ENCODE measurements at regions not wholly inside any gene's neighbourhood (a gene's known extent, or its start where the extent isn't known, plus 50 kb on each side); places are given as distances from the start of the nearest gene placed in this dataset.

DNA sequence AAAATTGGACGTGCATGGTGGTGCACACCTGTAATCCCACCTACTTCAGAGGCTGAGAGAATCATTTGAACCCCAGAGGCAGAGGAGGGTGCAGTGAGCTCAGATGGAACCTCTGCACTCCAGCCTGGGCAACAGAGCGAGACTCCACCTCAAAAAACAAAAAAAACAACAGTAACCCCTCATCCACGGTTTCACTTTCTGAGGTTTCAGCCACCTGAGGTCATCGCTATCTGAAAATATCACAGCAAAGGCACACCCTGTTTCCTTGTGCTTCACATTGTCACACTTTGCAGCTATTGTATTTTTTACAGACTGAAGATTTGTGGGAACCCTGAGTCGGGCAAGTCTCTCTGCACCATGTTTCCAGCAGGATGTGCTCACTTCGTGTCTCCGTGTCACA, 54.1 kb upstream of the FOXQ1 start:
- DNase-seq = no peak

DNA sequence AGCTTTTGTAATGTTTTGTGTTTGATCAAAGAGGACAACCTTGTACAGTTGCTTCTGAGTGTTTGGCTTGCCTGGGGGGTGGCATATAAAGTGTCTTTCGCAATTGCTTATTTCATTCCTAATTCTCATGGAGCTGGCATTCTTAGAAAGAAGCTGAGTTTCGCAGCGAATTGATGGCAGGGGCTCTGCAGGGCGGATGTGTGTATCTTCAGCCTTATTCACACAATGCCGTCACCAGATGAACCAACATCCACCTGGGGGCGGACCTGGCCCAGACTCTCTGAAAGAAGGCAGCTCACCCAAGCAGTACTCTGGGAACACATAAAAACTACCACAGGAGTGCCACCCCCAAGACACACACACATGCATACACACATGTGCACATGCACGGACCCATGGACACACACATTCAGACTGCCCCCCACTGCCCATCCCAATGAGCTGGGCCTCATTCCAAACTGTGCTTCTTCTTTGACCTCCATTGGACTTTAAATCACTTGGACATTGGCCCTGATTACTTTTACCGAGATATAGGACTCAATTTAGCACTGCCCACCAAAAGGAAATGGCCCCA, 55.4 kb upstream of the FOXQ1 start:
- no peak for DNase-seq

DNA sequence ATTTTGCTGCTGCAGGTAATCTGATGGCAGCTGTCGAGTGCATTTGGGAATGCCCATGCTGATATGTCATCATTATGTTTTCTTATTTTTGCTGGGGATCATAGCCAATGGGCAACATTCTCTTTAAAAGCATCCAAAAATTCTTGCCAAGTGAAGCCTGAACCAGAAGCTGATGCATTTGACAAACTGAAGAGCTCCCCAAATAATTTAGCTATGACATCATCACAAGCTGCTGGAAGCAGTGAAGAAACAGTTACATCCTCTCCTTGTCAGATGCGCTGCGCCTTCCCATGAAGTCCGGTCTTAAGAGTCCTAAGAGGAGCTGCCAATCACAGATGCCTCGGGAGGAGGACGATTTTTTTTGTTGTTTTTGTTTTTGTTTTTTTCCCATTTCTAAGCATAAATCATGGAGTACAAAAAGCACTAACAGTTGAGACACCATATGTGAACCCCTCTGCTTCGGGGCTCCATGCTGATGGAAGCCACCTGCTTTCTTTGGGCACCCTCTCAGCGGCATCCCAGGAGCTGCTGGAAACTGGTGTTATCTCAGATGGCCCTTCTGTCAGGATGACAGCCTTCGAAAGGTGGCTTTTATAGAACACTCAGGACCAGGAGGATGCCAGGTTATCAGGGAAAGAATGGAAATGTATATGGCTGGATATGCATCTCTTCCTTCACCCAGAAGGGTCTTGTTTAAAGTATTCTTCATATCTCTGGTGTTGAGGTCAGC, 56.1 kb upstream of the FOXQ1 start:
- DNase-seq = no peak

DNA sequence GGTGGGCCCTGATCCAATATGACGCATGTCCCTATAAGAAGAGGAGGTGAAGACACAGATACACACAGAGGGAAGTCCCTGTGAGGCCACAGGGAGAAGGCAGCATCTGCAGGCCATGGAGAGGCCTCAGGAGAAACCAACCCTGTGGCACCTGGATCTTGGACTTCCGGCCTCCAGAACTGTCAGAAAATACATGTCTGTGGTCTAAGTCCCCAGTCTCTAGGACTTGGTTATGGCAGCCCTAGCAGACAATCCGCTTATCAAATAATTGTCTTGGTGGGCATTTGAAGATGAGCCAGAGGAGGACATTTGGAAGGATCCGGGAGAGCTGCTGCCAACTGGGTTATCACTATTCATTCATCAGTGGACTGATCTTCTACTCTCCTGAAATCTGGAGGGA, 57.6 kb upstream of the FOXQ1 start:
- DNase-seq = no peak

DNA sequence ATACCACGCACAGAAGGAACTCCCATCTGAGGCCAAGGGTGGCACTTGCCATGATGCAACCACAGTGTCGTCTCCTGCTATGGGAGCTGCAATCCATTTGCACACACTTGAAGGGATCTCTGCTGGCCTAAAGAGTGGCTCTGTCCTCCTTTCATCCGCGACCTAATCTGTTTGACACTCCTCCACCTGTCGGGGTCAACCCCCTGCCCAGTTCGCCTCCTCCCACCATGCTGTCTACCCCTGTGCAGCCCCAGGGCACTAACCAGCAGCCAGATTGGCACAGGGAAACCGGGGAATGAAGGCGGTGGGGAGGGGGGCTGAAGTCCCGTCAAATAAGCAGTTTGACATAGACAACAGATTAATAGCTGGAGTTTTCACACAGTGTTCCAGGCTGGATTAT, 58.1 kb upstream of the FOXQ1 start:
- no peak for DNase-seq

DNA sequence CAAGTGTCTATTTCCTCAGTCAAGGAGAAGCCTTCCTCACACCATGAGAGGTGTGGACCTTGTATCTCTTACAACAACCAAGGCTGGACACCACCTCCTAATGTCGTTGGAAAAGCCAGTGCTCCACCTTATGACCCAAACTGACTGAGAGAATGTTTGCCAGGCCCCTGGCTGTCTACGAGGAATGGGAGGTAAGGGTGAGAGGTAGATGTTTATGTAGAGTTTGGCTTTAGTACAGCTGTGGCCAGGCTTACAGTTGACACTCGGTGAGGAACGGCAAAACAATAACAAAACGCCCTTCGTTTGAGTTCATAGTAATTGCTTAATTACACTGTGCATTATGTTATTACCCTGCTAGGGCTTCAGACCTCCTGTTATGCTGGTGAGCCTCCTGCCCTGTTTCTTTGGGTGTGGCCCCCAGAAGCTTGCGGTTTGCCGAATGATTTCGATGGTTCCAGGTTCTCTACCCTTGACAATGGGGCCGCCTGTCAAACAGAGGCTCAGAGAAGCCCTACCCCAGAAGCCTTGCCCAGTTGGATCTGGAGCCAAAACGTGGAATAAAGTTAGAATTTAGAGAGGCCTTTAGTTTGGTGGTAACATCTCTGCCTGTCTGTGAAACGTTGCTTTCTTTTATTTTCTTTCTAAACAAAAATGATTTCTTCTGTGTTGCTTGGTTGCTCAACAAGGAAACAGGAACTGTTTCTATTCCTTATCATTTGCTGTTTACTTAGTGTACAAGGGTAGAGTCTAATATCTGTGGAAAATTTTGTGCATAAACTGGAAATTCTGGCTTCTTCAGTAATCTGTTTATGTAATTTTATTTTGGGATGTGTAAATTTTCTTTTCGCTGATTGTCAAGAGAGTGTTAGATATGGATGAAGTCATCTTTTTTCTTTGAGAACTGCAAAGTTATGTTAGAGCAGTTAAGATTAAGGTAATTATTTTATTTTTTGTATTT, 60.4 kb upstream of the FOXQ1 start:
- DNase-seq = no peak

DNA sequence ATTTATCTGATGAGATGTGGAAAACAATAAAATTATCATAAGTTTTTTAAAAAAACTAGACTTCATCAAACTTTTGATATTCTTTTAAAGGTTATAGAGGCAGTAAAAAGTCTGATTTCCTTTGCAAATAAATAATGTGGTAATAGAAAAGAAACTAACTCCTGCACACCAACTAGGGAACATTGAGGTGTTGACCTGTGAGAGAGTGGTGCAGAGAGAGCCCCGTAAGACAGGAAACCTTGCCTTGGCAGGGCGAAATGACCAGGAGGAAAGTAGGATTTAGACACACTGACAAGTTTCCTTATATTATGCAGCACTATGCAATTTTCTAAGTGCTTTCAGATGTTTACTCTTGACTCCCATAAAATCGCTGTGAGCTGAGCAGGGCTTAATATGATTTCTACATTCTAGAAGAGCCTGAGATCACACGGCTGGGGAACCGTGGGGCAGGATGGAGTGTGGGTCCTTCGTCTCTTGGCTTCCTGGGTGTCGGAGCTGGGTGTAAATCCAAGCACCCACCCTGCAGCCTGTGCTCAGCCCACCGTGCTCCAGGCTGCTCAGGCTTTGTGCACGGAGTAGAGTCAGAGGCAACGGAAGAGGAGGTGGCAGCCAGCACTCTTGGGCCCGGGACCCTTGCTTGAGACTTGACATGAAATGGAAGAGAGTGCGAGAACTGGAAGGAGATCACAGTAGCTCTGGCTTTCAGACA, 61.3 kb upstream of the FOXQ1 start:
- DNase-seq = no peak

DNA sequence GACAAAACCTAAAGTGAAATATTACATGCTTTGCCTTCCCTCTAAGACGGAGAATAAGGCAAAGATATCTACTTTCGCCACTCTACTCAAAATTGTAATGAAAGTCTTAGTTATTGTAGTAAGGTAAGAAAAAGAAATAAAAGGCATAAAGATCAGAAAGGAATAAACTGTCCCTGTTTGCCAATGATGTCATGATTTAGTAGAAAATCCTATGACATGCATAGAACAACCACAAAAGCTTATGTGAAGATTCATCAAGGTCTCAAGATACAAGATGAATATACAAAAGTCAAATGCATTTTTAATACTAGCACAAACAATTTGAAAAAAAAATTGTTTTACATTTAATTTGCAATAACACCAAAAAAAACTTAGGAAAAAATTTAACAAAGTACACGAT, 64.0 kb upstream of the FOXQ1 start:
- DNase-seq = no peak

DNA sequence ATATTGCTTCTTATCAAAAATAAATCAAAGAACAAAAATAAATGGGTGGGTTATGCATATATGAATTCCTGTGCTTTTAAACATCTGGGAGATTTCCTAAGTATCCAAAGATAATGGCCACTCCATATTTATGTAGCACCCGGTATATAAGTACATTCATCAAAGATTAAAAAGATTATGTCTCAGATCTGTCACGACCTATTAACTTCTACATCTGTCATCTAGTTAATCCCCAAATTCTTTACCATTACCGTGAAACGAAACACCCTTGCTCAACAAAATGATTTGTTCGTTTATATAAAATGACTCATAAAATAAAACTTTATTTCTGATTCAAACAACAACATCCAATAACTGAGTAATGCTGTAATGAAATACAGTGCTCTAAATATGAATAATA, 64.8 kb upstream of the FOXQ1 start:
- no peak for DNase-seq

DNA sequence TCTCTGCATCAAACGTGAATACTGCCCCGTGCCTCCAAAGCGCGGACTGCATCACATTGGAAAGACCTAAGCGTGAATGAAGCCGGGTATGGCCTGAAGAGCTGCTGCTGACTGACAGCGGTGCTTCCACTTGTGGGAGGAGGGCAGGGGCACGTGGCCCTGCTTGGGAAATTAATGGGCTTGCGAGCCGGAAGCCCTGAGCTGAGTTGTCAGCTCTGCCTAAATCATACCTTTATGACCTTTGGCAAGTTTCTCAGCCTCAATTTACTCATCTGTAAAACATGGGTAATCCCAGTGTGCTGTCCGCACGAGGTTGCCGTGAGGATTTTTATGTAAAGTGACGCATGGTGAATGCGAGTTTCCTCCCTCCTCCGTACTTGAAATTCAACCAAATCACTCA, 67.0 kb upstream of the FOXQ1 start:
- no peak for DNase-seq

DNA sequence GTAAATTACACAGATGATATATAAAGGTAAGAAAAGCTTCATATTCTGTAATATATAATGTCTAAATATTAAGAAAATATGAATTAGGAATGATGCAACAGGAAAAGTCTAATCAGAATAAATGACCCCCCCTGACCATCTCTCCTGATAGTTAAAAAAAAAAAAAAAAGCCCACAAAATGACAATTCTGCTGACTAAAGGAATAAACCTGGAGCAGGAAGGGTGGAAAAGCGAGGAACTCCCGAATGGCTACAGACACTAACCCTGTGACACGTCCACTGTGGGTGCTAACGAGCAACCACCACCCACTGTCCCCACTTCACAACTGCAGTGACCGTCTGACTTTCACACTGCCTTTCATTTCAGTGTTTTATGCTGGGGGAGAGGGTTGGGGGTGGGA, 67.6 kb upstream of the FOXQ1 start:
- DNase-seq = no peak

DNA sequence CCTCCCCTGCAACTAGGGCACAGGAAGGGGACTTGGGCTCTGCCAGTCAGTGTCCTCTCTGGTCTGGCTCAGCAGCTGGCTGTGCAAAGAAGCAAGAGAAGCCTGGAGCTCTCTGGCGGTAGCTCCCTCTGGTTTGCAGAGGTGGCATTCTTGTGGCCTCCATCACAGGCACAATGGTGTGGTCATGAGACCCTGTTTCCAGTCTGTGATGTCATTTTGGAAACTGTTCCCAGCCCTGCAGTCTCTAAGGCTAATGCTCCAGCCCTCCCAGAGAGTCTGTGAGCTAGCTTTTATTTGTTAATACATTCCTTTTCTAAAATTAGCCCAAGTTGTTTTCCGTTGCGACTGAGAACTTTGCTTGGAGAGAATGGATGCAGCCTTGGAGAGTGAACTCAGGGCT, 69.5 kb upstream of the FOXQ1 start:
- no peak for DNase-seq

DNA sequence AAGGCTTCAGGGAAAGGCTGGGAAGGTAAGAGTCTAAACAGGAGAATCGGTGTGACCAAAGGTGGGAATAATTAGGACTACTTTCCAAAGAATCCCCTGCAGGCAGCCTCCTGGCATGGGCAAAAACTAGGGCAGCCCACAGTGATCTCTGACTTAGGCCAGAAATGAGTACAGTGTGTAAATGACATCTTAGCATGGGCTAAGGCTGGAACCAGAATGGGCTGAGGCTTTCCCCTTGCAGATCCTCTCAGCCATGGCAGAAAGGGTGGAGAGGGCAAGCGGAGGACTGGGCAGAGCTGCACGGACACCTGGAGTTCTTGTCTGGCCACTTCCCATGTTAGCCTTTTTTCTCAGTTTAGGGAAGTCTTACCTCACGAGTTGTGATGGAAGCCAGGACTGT, 69.9 kb upstream of the FOXQ1 start:
- no peak for DNase-seq

DNA sequence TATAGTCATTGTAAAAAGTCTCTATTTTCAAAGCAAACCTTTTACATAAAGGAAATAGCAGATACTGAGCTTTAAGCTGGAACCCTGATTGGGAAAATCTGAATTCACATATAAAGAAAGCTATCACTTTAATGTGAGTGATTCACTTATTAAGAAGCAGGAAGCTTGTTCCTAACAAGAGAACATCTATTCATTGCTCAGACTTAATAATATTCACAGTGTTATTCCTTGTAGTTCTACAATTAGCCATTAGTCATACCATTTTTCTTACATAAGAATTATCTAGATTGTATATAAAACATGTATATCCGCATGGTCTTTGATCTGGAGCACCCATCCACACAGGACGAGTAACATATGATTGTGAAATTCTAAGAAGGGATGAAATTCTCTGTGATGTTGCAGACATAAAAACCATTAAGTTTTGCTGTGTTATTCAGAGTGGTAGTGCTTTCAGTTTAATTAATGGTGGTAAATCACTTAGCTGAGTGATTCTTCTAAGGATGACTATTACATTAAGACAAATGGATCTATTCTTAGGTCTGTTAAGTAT, 71.1 kb upstream of the FOXQ1 start:
- no peak for DNase-seq

DNA sequence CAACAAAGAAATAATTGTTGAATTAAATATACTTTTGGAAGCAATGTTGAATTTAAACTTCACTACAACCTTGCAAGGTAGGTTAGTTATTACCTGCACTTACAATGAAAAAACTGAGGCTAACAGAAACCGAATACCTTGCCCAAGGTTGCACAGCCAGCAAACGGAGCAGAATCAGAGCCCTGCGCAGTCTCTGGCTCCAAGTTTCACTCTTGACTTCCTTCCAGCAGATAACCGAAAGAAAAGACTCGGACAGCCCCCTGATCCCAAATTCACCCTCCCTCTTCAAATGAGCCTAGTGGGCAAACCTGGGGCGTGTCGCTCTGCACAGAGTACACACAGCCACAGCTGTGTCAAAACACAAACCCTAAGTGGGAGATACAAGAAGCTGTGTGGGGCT, 72.1 kb upstream of the FOXQ1 start:
- no peak for DNase-seq

DNA sequence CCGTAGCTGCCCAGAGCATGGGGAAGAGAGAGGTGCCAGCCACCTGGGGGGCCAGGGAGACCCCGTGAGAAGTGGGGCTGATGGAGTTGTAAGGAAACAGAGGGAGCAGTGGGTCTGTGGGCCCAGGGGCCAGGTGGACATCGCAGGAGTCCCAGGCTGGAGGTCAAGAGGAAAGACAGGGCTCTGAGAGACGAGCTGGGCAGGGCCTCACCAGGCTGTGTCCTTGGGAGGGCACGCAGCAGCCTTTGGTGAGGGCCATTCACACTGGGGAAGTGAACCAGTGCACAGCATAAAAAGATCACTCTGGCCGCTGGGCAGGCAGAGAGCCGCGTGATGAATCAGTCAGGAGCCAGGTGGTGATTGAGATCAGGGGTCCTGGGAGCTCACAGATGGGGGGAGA, 73.9 kb upstream of the FOXQ1 start:
- no peak for DNase-seq

DNA sequence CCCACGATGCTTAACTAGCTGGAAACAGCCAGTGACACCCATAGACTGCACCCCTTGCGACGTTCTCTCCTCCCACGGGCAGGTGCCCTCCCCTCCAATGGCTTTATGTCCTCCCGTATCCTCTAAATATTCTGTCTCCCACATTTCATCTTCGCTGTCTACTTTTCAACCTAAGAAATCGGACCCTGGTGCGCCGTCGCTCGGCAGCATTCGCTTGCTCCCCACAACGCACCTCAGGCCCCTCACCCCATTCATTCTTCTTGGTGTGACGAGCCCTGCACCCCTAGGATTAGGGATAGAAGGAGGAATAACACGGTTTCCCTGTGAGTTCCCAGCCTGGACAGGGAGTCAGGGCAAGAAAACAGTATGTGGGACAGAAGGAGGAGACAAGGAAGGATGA, 74.3 kb upstream of the FOXQ1 start:
- no peak for DNase-seq

DNA sequence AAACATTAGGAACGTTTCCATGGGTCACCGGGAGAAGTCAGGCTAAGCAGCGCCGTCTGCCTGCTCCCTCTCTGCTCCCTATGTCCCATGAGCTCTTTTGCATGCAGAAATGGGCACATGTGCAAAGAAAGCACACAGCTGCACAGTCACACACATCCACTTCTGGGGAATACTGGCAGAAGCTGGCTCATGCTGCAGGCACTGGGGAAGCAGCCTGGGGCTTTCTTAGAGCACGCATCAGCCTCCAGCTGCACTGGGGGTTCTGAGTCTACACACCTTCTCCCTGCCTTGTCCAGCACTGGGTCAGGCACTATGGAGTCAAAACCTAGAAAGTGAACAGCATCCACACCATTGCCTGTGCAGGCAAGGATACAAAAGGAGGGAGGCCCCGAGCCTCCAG, 76.1 kb upstream of the FOXQ1 start:
- no peak for DNase-seq

DNA sequence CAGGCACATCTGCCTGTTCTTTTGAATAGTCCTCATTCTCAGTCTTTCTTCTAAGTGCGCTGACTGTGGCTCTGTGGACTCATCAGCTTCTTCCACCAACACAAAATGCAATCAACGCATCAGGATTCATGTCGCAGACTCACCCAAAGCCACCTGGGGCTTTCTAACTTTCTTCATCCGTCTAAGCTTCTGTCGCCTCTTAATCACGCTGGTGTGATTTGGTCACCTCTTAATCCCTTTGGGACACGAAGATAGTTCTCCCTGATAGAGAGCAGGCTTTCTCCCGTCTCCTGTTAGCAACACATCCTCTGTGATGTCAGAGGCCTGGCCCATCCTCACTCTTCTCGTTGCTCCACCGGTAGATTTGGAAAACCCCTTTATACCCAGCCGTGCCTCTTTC, 78.0 kb upstream of the FOXQ1 start:
- no peak for DNase-seq

DNA sequence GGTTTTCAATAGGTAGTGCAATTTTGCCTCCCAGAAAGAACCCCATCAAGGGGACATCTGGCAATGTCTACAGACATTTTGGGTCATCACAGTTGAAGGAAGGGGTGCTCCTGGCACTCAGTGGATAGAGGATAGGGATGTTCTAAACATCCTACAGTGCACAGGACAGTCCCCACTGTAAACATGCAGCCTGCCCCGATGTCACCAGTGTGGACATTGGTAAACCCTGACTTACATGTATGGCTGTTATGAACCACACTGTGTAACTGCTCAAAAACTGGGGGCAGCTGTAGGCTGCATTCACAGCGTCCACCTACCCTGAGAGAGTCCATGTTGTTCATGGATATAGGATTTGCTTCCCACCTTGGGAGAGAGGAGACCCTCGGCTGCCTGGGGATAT, 79.3 kb upstream of the FOXQ1 start:
- DNase-seq = no peak

DNA sequence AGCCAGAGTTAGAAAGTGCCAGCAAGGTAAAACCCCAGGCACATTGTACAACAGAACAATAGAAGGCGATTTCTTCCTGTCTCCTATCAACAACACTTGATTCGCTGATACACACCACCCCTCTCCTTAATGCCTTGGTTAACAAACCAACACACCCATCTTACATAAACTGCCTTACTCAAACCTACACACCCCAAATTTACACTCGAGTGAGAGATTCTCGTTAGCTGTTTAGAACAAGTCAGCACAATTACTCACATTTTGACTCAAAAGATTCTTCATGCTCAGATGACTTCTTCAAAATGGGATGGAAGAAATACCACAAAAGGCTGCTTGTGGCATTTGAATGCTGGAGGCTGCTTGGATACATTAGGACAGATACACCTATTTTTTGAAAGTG, 80.0 kb upstream of the FOXQ1 start:
- no peak for DNase-seq

DNA sequence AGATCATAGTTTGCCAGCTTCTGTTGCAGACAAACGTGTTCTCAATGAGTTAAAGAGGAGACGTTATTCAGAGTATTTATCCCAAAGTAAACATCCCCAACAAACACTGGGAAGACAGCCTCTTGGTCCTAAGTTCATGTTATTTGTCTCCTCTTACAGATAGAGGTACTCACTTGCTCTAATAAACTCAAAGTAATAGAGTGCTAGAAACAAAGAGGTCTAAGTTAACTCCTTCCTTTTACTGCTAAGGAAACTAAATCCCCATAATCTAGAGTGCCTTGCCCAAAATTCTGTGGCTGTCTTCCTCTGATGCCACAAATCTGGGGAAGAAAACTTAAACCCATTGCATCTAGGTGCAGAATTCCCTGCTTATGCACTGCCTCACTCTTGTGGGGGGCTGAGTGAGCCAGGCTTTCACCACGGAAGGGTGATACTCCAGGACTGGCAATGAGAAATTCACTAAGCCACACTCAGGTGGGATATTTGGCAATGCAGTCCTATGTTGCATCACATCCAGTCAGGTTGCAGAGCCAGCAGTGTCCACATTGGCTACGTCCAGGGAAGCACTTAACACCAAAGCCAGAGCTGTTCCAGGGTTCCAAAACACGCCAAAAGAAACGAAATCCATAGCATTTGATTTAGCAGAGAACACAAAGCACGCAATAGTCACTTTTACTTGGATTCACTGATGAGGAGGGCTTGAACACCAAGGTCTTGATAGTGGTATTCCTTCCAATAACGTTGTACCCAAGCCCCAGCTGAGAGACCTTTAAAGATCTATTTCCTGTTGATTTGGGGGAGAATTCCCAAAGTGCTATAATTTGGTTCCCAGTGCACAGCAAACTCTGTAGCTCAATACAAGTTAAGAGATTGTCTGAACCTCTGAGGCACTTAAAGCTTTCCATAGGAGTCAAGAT, 81.0 kb upstream of the FOXQ1 start:
- no peak for DNase-seq
